Gastrocnemius medialis (tissue), 4 donors: ENCODE measurements at regions not wholly inside any gene's neighbourhood (a gene's known extent, or its start where the extent isn't known, plus 50 kb on each side); places are given as distances from the start of the nearest gene placed in this dataset.

Experiments
- ATAC-seq, 2 donors: fragments of 150-250 bp; one replicate each; pipeline ENCODE4 v1.9.1; 2016
- DNase-seq, 2 donors: peaks; one replicate each; pipeline ENCODE4 v3.0.0-alpha.2; 2019
- H3K27ac ChIP-seq, 4 donors: fragments of 200-600 bp; sonication (generic); 1 replicate in 1 of 4; 2 replicates in 3 of 4; pipeline ENCODE4 v1.5.1; 2016 to 2018; ENCODE audit warnings: mild to moderate bottlenecking in 2 of 4, moderate library complexity in 1 of 4
- H3K27me3 ChIP-seq, 3 donors: fragments of 200-600 bp; sonication (generic) in 2 of 3; 1 replicate in 1 of 3; 2 replicates in 2 of 3; pipeline versions ENCODE4 v1.5.1 to v1.6.0; 2016 to 2019; ENCODE audit warnings: mild to moderate bottlenecking in 1 of 3, moderate library complexity in 1 of 3
- H3K36me3 ChIP-seq, 2 donors: fragments of 200-600 bp; sonication (generic) in 1 of 2; one replicate each; pipeline ENCODE4 v1.5.1; 2017 to 2018
- H3K4me1 ChIP-seq, 2 donors: fragments of 200-600 bp; sonication (generic) in 1 of 2; one replicate each; pipeline ENCODE4 v1.5.1; 2016 to 2017; ENCODE audit warnings: mild to moderate bottlenecking in 2 of 2
- H3K4me3 ChIP-seq, 4 donors: fragments of 200-600 bp; sonication (generic) in 3 of 4; 1 replicate in 1 of 4; 2 replicates in 3 of 4; pipeline ENCODE4 v1.5.1; 2016 to 2019; ENCODE audit warnings: mild to moderate bottlenecking in 2 of 4
- H3K9me3 ChIP-seq, 3 donors: fragments of 200-600 bp; sonication (generic) in 2 of 3; 1 replicate in 1 of 3; 2 replicates in 2 of 3; pipeline ENCODE4 v1.5.1; 2016 to 2019
- CTCF ChIP-seq, 5 experiments: fragments of 450-650 bp in 3 of 5; fragments of 200-600 bp in 2 of 5; sonication (generic) in 2 of 5; IDR thresholded peaks in 4 of 5; conservative IDR thresholded peaks in 1 of 5; 1 replicate in 4 of 5; 2 replicates in 1 of 5; pipeline ENCODE4 v1.5.1; 2016 to 2019; ENCODE audit warnings: antibody characterized with exemption in 5 of 5, mild to moderate bottlenecking in 3 of 5, moderate library complexity in 3 of 5
- POLR2A ChIP-seq, 2 donors: fragments of 450-650 bp; IDR thresholded peaks; one replicate each; pipeline ENCODE4 v1.6.1; 2017; ENCODE audit warnings: antibody characterized with exemption in 2 of 2, mild to moderate bottlenecking in 2 of 2, moderate library complexity in 2 of 2
- in situ Hi-C, 4 donors: fragments of 200-750 bp; cut with MboI; loops; one replicate each; pipeline versions ENCODE4 v1.15.0 to v1.8.0; 2017; ENCODE audit warnings: low sequenced_read_pairs in 4 of 4
- intact Hi-C: fragments of 100-400 bp; cut with DNase I; formaldehyde crosslinking; loops from one replicate; pipeline ENCODE4 v1.15.1; 2023; ENCODE audit warnings: low total_unique reads

- ATAC-seq (no peak), DNase-seq (no peak)
- intact Hi-C loops, result no loop called here
- Histone ChIP-seq H3K36me3 (no peaks in the 10 kb centered on the region), H3K27ac (no peak overlapping the region), H3K4me1 (no peaks in the 10 kb centered on the region), H3K9me3 (no peaks in the 10 kb centered on the region), H3K27me3 (no peaks in the 10 kb centered on the region), H3K4me3 (no peak overlapping the region)
- no peak for TF ChIP-seq POLR2A (IDR thresholded peaks at IDR 0.05)
- no peak for TF ChIP-seq CTCF (IDR thresholded peaks at IDR 0.05 in 4 of 5, conservative IDR thresholded peaks at IDR 0.05 in 1 of 5)
- in situ Hi-C loops, result no loop called here
Measured at GRCh38 chr2:123047186-123047585, 977.9 kb upstream of the CNTNAP5 start.

- in situ Hi-C loops, result no loop called here
Measured at GRCh38 chr2:123051136-123051535, 974.0 kb upstream of the CNTNAP5 start.

GRCh38 chr2:123061534-123061933 is 963.6 kb upstream of the CNTNAP5 start:
- ATAC-seq, result no peak
- Histone ChIP-seq H3K36me3 (no peaks in the 10 kb centered on the region), H3K9me3 (no peaks in the 10 kb centered on the region), H3K4me1 (no peaks in the 10 kb centered on the region), H3K27ac (no peak overlapping the region), H3K27me3 (no peaks in the 10 kb centered on the region), H3K4me3 (no peak overlapping the region)
- no peak for DNase-seq
- intact Hi-C loops, result no loop called here
- TF ChIP-seq POLR2A (IDR thresholded peaks at IDR 0.05), result no peak
- no peak for TF ChIP-seq CTCF (IDR thresholded peaks at IDR 0.05 in 4 of 5, conservative IDR thresholded peaks at IDR 0.05 in 1 of 5)
- in situ Hi-C loops, result no loop called here

More at GRCh38 chr2:123051136-123051535, 974.0 kb upstream of the CNTNAP5 start:
- H3K9me3 ChIP-seq, result no peaks in the 10 kb centered on the region
- no peak for DNase-seq
- intact Hi-C loops, result no loop called here
- no peaks in the 10 kb centered on the region for H3K27me3 ChIP-seq
- ATAC-seq, result no peak
- no peak overlapping the region for H3K4me3 ChIP-seq
- no peak for TF ChIP-seq CTCF (IDR thresholded peaks at IDR 0.05 in 4 of 5, conservative IDR thresholded peaks at IDR 0.05 in 1 of 5)
- no peak for TF ChIP-seq POLR2A (IDR thresholded peaks at IDR 0.05)
- H3K4me1 ChIP-seq, result no peaks in the 10 kb centered on the region
- no peaks in the 10 kb centered on the region for H3K36me3 ChIP-seq
- no peak overlapping the region for H3K27ac ChIP-seq

GRCh38 chr2:123073371-123073770 is 951.7 kb upstream of the CNTNAP5 start:
- H3K27ac ChIP-seq, result no peak overlapping the region
- no peak overlapping the region for H3K4me3 ChIP-seq
- ATAC-seq (no peak), DNase-seq (no peak)
- TF ChIP-seq POLR2A (IDR thresholded peaks at IDR 0.05) (no peak), CTCF (IDR thresholded peaks at IDR 0.05 in 4 of 5, conservative IDR thresholded peaks at IDR 0.05 in 1 of 5) (no peak)
- no peaks in the 10 kb centered on the region for H3K27me3 ChIP-seq
- in situ Hi-C loops (no loop called here), intact Hi-C loops (no loop called here)
- H3K4me1 ChIP-seq, result no peaks in the 10 kb centered on the region
- H3K36me3 ChIP-seq, result no peaks in the 10 kb centered on the region
- H3K9me3 ChIP-seq, result no peaks in the 10 kb centered on the region

- H3K4me3 ChIP-seq, result no peak overlapping the region
- DNase-seq (no peak), ATAC-seq (no peak)
- intact Hi-C loops (no loop called here), in situ Hi-C loops (no loop called here)
- TF ChIP-seq POLR2A (IDR thresholded peaks at IDR 0.05) (no peak), CTCF (IDR thresholded peaks at IDR 0.05 in 4 of 5, conservative IDR thresholded peaks at IDR 0.05 in 1 of 5) (no peak)
- H3K36me3 ChIP-seq, result no peaks in the 10 kb centered on the region
- no peaks in the 10 kb centered on the region for H3K4me1 ChIP-seq
- H3K9me3 ChIP-seq, result no peaks in the 10 kb centered on the region
- no peak overlapping the region for H3K27ac ChIP-seq
- H3K27me3 ChIP-seq, result no peaks in the 10 kb centered on the region
Measured at GRCh38 chr2:123073956-123074355, 951.1 kb upstream of the CNTNAP5 start.
